ENCODE measurements at regions not wholly inside any gene's neighbourhood (a gene's known extent, or its start where the extent isn't known, plus 50 kb on each side); places are given as distances from the start of the nearest gene placed in this dataset.
"Not testable (repeated sequence)": the region's sequence is repeated elsewhere in the genome, so short reads cannot be mapped to it uniquely, and the experiment has no call there.

DNA sequence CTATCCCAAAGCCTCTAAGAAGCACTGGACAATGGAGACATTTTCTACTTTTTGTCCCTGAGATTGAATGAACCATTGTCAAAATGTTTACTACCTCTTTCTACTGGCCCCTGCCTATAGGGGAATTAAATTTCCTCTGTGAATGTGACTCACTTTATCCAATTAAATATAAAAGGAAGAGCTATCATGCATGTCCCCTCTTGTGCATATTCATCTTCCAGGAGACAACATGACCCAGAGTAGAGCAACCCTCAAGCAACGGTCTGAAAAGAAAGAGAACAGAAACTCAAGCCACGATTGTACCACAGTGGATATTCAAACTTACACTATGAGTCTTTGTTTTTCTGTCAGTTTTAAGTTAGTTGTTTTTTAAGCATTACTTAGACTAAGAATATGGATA, 938.4 kb upstream of the ATXN7L3B start:
- POLR2A ChIA-PET (ENCODE audit: unreplicated experiment) = no interaction called here
- H3K4me2 ChIP-seq = no peak overlapping the region
- no peaks in the 10 kb centered on the region for H3K36me3 ChIP-seq (ENCODE audit: low read depth)
- no TSS peak for BruUV-seq (replicated peaks)
- H3K9me3 ChIP-seq (ENCODE audit: insufficient read depth, low read depth) = no peaks in the 10 kb centered on the region
- H2AFZ ChIP-seq = peak overlapping the region; percentile 19; the same call in 1 of the 2 replicates
- no peaks in the 10 kb centered on the region for H3K9me2 ChIP-seq (ENCODE audit: insufficient read depth)
- no peaks in the 10 kb centered on the region for H3K79me2 ChIP-seq (ENCODE audit: low read depth)
- intact Hi-C loops (cut with micrococcal nuclease; ENCODE audit: unreplicated experiment) = no loop called here
- no peak overlapping the region for H3K27ac ChIP-seq
- TF ChIP-seq, protein P1, sequence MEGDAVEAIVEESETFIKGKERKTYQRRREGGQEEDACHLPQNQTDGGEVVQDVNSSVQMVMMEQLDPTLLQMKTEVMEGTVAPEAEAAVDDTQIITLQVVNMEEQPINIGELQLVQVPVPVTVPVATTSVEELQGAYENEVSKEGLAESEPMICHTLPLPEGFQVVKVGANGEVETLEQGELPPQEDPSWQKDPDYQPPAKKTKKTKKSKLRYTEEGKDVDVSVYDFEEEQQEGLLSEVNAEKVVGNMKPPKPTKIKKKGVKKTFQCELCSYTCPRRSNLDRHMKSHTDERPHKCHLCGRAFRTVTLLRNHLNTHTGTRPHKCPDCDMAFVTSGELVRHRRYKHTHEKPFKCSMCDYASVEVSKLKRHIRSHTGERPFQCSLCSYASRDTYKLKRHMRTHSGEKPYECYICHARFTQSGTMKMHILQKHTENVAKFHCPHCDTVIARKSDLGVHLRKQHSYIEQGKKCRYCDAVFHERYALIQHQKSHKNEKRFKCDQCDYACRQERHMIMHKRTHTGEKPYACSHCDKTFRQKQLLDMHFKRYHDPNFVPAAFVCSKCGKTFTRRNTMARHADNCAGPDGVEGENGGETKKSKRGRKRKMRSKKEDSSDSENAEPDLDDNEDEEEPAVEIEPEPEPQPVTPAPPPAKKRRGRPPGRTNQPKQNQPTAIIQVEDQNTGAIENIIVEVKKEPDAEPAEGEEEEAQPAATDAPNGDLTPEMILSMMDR (conservative IDR thresholded peaks at IDR 0.05) = no peak
- TF ChIP-seq EZH2 (IDR thresholded peaks at IDR 0.05; ENCODE audit: low read depth) = no peak
- no peak overlapping the region for H3K4me3 ChIP-seq
- no peaks in the 10 kb centered on the region for H3K4me1 ChIP-seq (replicated peaks; ENCODE audit: insufficient read depth)
- no peak for DNase-seq
- CTCF ChIA-PET = no interaction called here
- H4K20me1 ChIP-seq (ENCODE audit: insufficient read depth) = no peaks in the 10 kb centered on the region
- no peaks in the 10 kb centered on the region for H3K27me3 ChIP-seq (ENCODE audit: insufficient read depth, low read depth)
- H3F3A ChIP-seq (ENCODE audit: insufficient read depth, low read depth) = no peaks in the 10 kb centered on the region

DNA sequence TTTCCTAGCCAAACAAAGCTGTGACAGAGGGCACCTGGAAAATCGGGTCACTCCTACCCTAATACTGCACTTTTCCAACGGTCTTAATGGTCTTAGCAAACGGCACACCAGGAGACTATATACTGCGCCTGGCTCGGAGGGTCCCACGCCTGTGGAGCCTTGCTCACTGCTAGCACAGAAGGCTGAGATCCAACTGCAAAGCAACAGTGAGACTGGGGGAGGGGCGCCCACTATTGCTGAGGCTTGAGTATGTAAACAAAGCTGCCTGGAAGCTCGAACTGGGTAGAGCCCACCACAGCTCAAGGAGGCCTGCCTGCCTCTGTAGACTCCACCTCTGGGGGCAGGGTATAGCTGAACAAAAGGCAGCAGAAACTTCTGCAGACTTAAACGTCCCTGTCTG, 931.7 kb upstream of the ATXN7L3B start:
- BruUV-seq (replicated peaks); H3F3A ChIP-seq (ENCODE audit: insufficient read depth, low read depth); DNase-seq; H3K9me3 ChIP-seq (ENCODE audit: insufficient read depth, low read depth); H2AFZ ChIP-seq; H3K4me1 ChIP-seq (replicated peaks; ENCODE audit: insufficient read depth); H3K36me3 ChIP-seq (ENCODE audit: low read depth); H4K20me1 ChIP-seq (ENCODE audit: insufficient read depth); H3K4me3 ChIP-seq; H3K4me2 ChIP-seq; H3K27ac ChIP-seq; H3K27me3 ChIP-seq (ENCODE audit: insufficient read depth, low read depth); intact Hi-C loops (cut with micrococcal nuclease; ENCODE audit: unreplicated experiment); H3K9me2 ChIP-seq (ENCODE audit: insufficient read depth); H3K79me2 ChIP-seq (ENCODE audit: low read depth); POLR2A ChIA-PET (ENCODE audit: unreplicated experiment); CTCF ChIA-PET: not testable (repeated sequence)

DNA sequence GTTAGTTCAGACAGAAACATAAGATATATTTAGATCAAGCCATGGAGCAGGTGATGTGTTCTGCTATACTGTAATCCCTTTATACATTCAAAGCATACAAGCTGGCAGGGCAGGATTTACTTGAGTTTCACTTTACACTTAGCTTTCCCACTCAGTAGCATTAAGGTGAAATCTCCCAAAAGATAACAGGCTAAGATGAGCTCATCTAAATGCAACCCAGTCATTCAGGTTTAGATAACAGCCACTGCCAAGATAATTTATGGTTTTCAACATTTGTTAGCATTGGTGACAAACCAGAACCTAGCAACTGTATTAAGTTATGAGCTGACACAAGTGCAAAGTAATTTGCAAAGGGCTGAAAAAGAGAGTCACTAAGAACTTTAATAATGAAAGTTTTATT, 925.1 kb upstream of the ATXN7L3B start:
- peak in 1 of 2 experiments; percentile 85 for DNase-seq
- Histone ChIP-seq H3K27me3 (ENCODE audit: insufficient read depth, low read depth) (no peaks in the 10 kb centered on the region), H3K27ac (peak overlapping the region; percentile 8; the same call in 1 of the 2 replicates), H2AFZ (no peak overlapping the region), H3K4me3 (no peak overlapping the region), H3K4me2 (peak overlapping the region; percentile 29), H3K79me2 (ENCODE audit: low read depth) (no peaks in the 10 kb centered on the region), H3K4me1 (replicated peaks; ENCODE audit: insufficient read depth) (peaks cover 11% of the 10 kb centered on the region), H3K9me2 (ENCODE audit: insufficient read depth) (no peaks in the 10 kb centered on the region), H3F3A (ENCODE audit: insufficient read depth, low read depth) (no peaks in the 10 kb centered on the region), H3K9me3 (ENCODE audit: insufficient read depth, low read depth) (no peaks in the 10 kb centered on the region), H4K20me1 (ENCODE audit: insufficient read depth) (no peaks in the 10 kb centered on the region), H3K36me3 (ENCODE audit: low read depth) (no peaks in the 10 kb centered on the region)
- ChIA-PET CTCF (no interaction called here), POLR2A (ENCODE audit: unreplicated experiment) (interaction anchor here (0.7 kb wide), 1 partner anchor 42 kb away, joined by 3 read pairs; no protein-coding TSS in a partner anchor)
- intact Hi-C loops (cut with micrococcal nuclease; ENCODE audit: unreplicated experiment) = no loop called here
- TF ChIP-seq EZH2 (IDR thresholded peaks at IDR 0.05; ENCODE audit: low read depth) = no peak
- TF ChIP-seq, protein P1 (conservative IDR thresholded peaks at IDR 0.05) = no peak
- BruUV-seq (replicated peaks) = no TSS peak

DNA sequence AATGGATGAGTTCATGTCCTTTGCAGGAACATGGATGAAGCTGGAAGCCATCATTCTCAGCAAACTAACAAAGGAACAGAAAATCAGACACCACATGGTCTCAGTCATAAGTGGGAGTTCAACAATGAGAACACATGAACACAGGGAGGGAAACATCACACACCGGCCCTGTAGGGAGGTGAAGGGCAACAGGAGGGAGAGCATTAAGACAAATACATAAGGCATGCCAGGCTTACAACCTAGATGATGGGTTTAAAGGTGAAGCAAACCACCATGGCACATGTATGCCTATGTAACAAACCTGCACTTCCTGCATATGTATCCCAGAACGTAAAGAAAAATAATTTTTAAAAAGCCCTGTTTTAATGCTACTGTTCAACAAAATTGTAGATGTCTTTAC, 914.2 kb upstream of the ATXN7L3B start:
- no peaks in the 10 kb centered on the region for H3K36me3 ChIP-seq (ENCODE audit: low read depth)
- H4K20me1 ChIP-seq (ENCODE audit: insufficient read depth) = no peaks in the 10 kb centered on the region
- no peaks in the 10 kb centered on the region for H3K9me3 ChIP-seq (ENCODE audit: insufficient read depth, low read depth)
- no peaks in the 10 kb centered on the region for H3K4me1 ChIP-seq (replicated peaks; ENCODE audit: insufficient read depth)
- H3K4me2 ChIP-seq = no peak overlapping the region
- BruUV-seq (replicated peaks) = no TSS peak
- no peaks in the 10 kb centered on the region; the same call in 1 of the 2 replicates for H3K9me2 ChIP-seq (ENCODE audit: insufficient read depth)
- CTCF ChIA-PET = no interaction called here
- H2AFZ ChIP-seq = no peak overlapping the region
- DNase-seq = no peak
- no peaks in the 10 kb centered on the region for H3F3A ChIP-seq (ENCODE audit: insufficient read depth, low read depth)
- H3K4me3 ChIP-seq = no peak overlapping the region
- no peaks in the 10 kb centered on the region for H3K79me2 ChIP-seq (ENCODE audit: low read depth)
- H3K27me3 ChIP-seq (ENCODE audit: insufficient read depth, low read depth) = no peaks in the 10 kb centered on the region
- no peak overlapping the region for H3K27ac ChIP-seq
- POLR2A ChIA-PET (ENCODE audit: unreplicated experiment) = no interaction called here
- TF ChIP-seq, protein P1 (conservative IDR thresholded peaks at IDR 0.05) = no peak
- no peak for TF ChIP-seq EZH2 (IDR thresholded peaks at IDR 0.05; ENCODE audit: low read depth)
- intact Hi-C loops (cut with micrococcal nuclease; ENCODE audit: unreplicated experiment) = no loop called here
